ENCODE measurements at regions not wholly inside any gene's neighbourhood (a gene's known extent, or its start where the extent isn't known, plus 50 kb on each side); places are given as distances from the start of the nearest gene placed in this dataset.

- Mint-ChIP-seq H3K9me3 (no peaks in the 10 kb centered on the region), H3K27me3 (ENCODE audit: low read depth) (no peaks in the 10 kb centered on the region), H3K36me3 (ENCODE audit: insufficient read depth in 1 of 3, low read depth in 3 of 3) (no peaks in the 10 kb centered on the region), H3K4me3 (no peak overlapping the region), H3K27ac (no peak overlapping the region), H3K4me1 (peaks cover 0 to 4% of the 10 kb centered on the region in 2 experiments; a peak in 1 of 4 replicates)
- no peaks in the 10 kb centered on the region for H3K4me1 ChIP-seq (ENCODE audit: insufficient read depth, low read length)
- H2AK5ac ChIP-seq (ENCODE audit: insufficient read length, low read length): no peak overlapping the region
- H2BK15ac ChIP-seq (ENCODE audit: low read depth, low read length): no peak overlapping the region
- H4K91ac ChIP-seq (ENCODE audit: insufficient read length, low read depth, low read length): no peak overlapping the region
- no peak overlapping the region for H3T11ph ChIP-seq (ENCODE audit: low read length)
- H2BK20ac ChIP-seq (ENCODE audit: low read depth, low read length, poor library complexity, severe bottlenecking): no peak overlapping the region
- H2BK12ac ChIP-seq (ENCODE audit: insufficient read length, low read depth, low read length): no peak overlapping the region
- H4K20me1 ChIP-seq (ENCODE audit: control insufficient read depth, insufficient read depth, insufficient read length): no peaks in the 10 kb centered on the region
- no peak overlapping the region for H3K14ac ChIP-seq (ENCODE audit: insufficient read depth, low read length)
- H2BK120ac ChIP-seq (ENCODE audit: low read depth, low read length, poor library complexity, severe bottlenecking): no peak overlapping the region
- H3K79me1 ChIP-seq (ENCODE audit: insufficient read depth, low read depth, low read length, poor library complexity, severe bottlenecking): no peaks in the 10 kb centered on the region
- no peaks in the 10 kb centered on the region for H3K9me3 ChIP-seq (ENCODE audit: control insufficient read depth, low read depth, low read length)
- no peaks in the 10 kb centered on the region for H3K27me3 ChIP-seq (ENCODE audit: insufficient read depth, low read length)
- H4K8ac ChIP-seq (replicated peaks; ENCODE audit: insufficient read length, low read depth, low read length): no peak overlapping the region
- no peaks in the 10 kb centered on the region for H3K23me2 ChIP-seq (ENCODE audit: insufficient read length, low read depth, low read length, poor library complexity, severe bottlenecking)
- H2AFZ ChIP-seq (ENCODE audit: low read length): no peak overlapping the region
- no peak overlapping the region for H3K18ac ChIP-seq (ENCODE audit: insufficient read length, low read depth, low read length)
- H3K9ac ChIP-seq (ENCODE audit: extremely low read depth, insufficient read length, low read length): no peak overlapping the region
- H4K5ac ChIP-seq (ENCODE audit: insufficient read length, low read depth, low read length): no peak overlapping the region
- H2BK5ac ChIP-seq (ENCODE audit: insufficient read length, low read length): no peak overlapping the region
- no peak overlapping the region for H3K56ac ChIP-seq (ENCODE audit: insufficient read length, low read depth, low read length)
- H3K79me2 ChIP-seq (ENCODE audit: insufficient read depth, low read length): no peaks in the 10 kb centered on the region
- no CpG with 5 or more reads among the region's 1 CpG for WGBS (ENCODE audit: extremely low coverage, insufficient read length, low lambda C conversion rate)
- no peak overlapping the region for H3K4me2 ChIP-seq (ENCODE audit: insufficient read depth, insufficient read length, low read length)
- H3K27ac ChIP-seq (ENCODE audit: insufficient read length, low read depth, low read length): no peak overlapping the region
- DNase-seq: no peak
- no peak overlapping the region for H3K23ac ChIP-seq (ENCODE audit: insufficient read length, low read depth, low read length)
- TF ChIP-seq CTCF (conservative IDR thresholded peaks at IDR 0.05): peak; percentile 78
- no peak overlapping the region for H3K4ac ChIP-seq (ENCODE audit: low read depth, low read length)
Measured at GRCh38 chr3:167882057-167882667, 146.6 kb downstream of the SERPINI1 start.

Data from H9 (cell line).